A549 (cell line): ENCODE measurements at regions not wholly inside any gene's neighbourhood (a gene's known extent, or its start where the extent isn't known, plus 50 kb on each side); places are given as distances from the start of the nearest gene placed in this dataset.

ENCODE experiments used
- ATAC-seq, 2 experiments: fragments of 200-7000 bp in 1 of 2; fragments of >200 bp in 1 of 2; cut with Nextera tagmentation in 1 of 2; cut with Tn5 transposase in 1 of 2; 3 replicates each; pipeline versions ENCODE4 v1.8.0 to v1.9.1; 2018 to 2020; ENCODE audit warnings: mild to moderate bottlenecking in 1 of 2, moderate library complexity in 1 of 2
- CTCF ChIA-PET: fragments of 300-600 bp; sonication (Branson Sonifier 250); formaldehyde crosslinking; extraction: SDS; loops from one replicate; lab custom pipeline; 2021; ENCODE audit warnings: antibody characterized with exemption, inconsistent platforms; lab: Yijun Ruan, JAX
- POLR2A ChIA-PET: fragments of 350-600 bp; formaldehyde crosslinking; extraction: SDS; loops from one replicate; lab custom pipeline; 2021; ENCODE audit warnings: antibody characterized with exemption, inconsistent platforms; lab: Yijun Ruan, JAX
- DNase-seq, 2 experiments: peaks; one replicate each; pipeline versions ENCODE4 v3.0.0 to v3.0.0-alpha.2; 2011 to 2016; ENCODE audit warnings: low read depth in 1 of 2, low spot score in 1 of 2
- FAIRE-seq: peaks from 2 replicates; lab custom pipeline; 2011; peaks lifted over from hg19 to GRCh38; lab: Jason Lieb, UNC
- H3K27ac ChIP-seq, 2 experiments: fragments of >200 bp; sonication (Bioruptor Twin); formaldehyde crosslinking; 3 replicates each; pipeline ENCODE4 v1.5.1; 2016 to 2017
- H3K4me1 ChIP-seq: fragments of >200 bp; sonication (Bioruptor Twin); formaldehyde crosslinking; 3 replicates; pipeline ENCODE4 v1.6.1; 2016
- H3K4me2 ChIP-seq: fragments of >200 bp; sonication (Bioruptor Twin); formaldehyde crosslinking; 3 replicates; pipeline ENCODE4 v1.6.1; 2016
- H3K4me3 ChIP-seq: fragments of >200 bp; sonication (Bioruptor Twin); formaldehyde crosslinking; 3 replicates; pipeline ENCODE4 v1.5.1; 2016
- H3K9me3 ChIP-seq: fragments of >200 bp; sonication (Bioruptor Twin); formaldehyde crosslinking; 3 replicates; pipeline ENCODE4 v1.6.1; 2016
- EP300 ChIP-seq, 2 experiments: fragments of >200 bp; sonication (Bioruptor Twin); formaldehyde crosslinking; IDR thresholded peaks; 2 replicates in 1 of 2; 3 replicates in 1 of 2; pipeline ENCODE4 v1.6.1; 2016 to 2017
- FOXS1 ChIP-seq: fragments of 250-450 bp; sonication (Bioruptor Pico); IDR thresholded peaks from 2 replicates; pipeline ENCODE4 v1.5.0; 2020; ENCODE audit warnings: mild to moderate bottlenecking, moderate library complexity
- HDAC2 ChIP-seq: fragments of 200-600 bp; sonication (generic); IDR thresholded peaks from 2 replicates; pipeline ENCODE4 v1.6.1; 2016
- HOXB13 ChIP-seq: fragments of 250-450 bp; sonication (Bioruptor Pico); IDR thresholded peaks from 2 replicates; pipeline ENCODE4 v1.5.0; 2020; ENCODE audit warnings: low read depth, mild to moderate bottlenecking, moderate library complexity
- HOXB5 ChIP-seq: fragments of 250-450 bp; sonication (Bioruptor Pico); IDR thresholded peaks from 2 replicates; pipeline ENCODE4 v1.5.0; 2020; ENCODE audit warnings: mild to moderate bottlenecking, moderate library complexity
- MYC ChIP-seq: IDR thresholded peaks from 2 replicates; pipeline ENCODE4 v1.6.1; 2012; ENCODE audit warnings: mild to moderate bottlenecking, inconsistent platforms, low read length, improper control_type of control experiment, borderline replicate concordance
- PHF8 ChIP-seq: fragments of 200-600 bp; sonication (generic); IDR thresholded peaks from 2 replicates; pipeline ENCODE4 v1.6.1; 2016; ENCODE audit warnings: low read depth, mild to moderate bottlenecking, antibody characterized with exemption, moderate library complexity, borderline replicate concordance
- POLR2AphosphoS2 ChIP-seq: conservative IDR thresholded peaks from 2 replicates; pipeline ENCODE4 v1.6.1; 2012; ENCODE audit warnings: low read length, improper control_type of control experiment, inconsistent platforms
- RAD21 ChIP-seq, 2 experiments: fragments of >200 bp in 1 of 2; sonication (Bioruptor Twin) in 1 of 2; formaldehyde crosslinking in 1 of 2; IDR thresholded peaks in 1 of 2; conservative IDR thresholded peaks in 1 of 2; 2 replicates in 1 of 2; 3 replicates in 1 of 2; pipeline ENCODE4 v1.6.1; 2012 to 2018; ENCODE audit warnings: inconsistent platforms in 1 of 2
- REST ChIP-seq: fragments of 200-600 bp; sonication (generic); IDR thresholded peaks from 2 replicates; pipeline ENCODE4 v1.6.1; 2016; ENCODE audit warnings: antibody characterized with exemption, mild to moderate bottlenecking, moderate library complexity
- RNF2 ChIP-seq: fragments of 200-600 bp; sonication (generic); IDR thresholded peaks from 2 replicates; pipeline ENCODE4 v1.6.1; 2016; ENCODE audit warnings: low read depth, mild to moderate bottlenecking, antibody characterized with exemption, moderate library complexity, borderline replicate concordance
- SREBF2 ChIP-seq: fragments of 450-650 bp; IDR thresholded peaks from 2 replicates; pipeline ENCODE4 v1.6.1; 2014; ENCODE audit warnings: mild to moderate bottlenecking, moderate library complexity
- TFCP2L1 ChIP-seq: fragments of 250-450 bp; sonication (Bioruptor Pico); IDR thresholded peaks from 2 replicates; pipeline ENCODE4 v1.5.0; 2021; ENCODE audit warnings: mild to moderate bottlenecking
- TP53 ChIP-seq: fragments of 250-450 bp; sonication (Bioruptor Pico); IDR thresholded peaks from 2 replicates; pipeline ENCODE4 v1.5.0; 2021; ENCODE audit warnings: mild to moderate bottlenecking, moderate library complexity
- USF2 ChIP-seq: fragments of 450-650 bp; IDR thresholded peaks from 2 replicates; pipeline ENCODE4 v1.6.1; 2014; ENCODE audit warnings: antibody characterized with exemption
- WGBS: methylation state at CpG from one replicate; pipeline ENCODE4 v1.1.6; 2017; ENCODE audit errors: missing lambda C conversion rate; 5-methylcytosine and 5-hydroxymethylcytosine counted together
- TF ChIP-seq, protein P1 (sequence below): fragments of >200 bp; sonication (Bioruptor Twin); formaldehyde crosslinking; IDR thresholded peaks from 3 replicates; pipeline ENCODE4 v1.6.1; 2016
- TF ChIP-seq, protein P2 (sequence below): fragments of >200 bp; sonication (Bioruptor Twin); formaldehyde crosslinking; IDR thresholded peaks from 2 replicates; pipeline ENCODE4 v1.6.1; 2016

- no peak overlapping the region for H3K27ac ChIP-seq
- H3K9me3 ChIP-seq: no peaks in the 10 kb centered on the region
- no peak for TF ChIP-seq HDAC2
- no peak for TF ChIP-seq REST
- TF ChIP-seq, protein P1, sequence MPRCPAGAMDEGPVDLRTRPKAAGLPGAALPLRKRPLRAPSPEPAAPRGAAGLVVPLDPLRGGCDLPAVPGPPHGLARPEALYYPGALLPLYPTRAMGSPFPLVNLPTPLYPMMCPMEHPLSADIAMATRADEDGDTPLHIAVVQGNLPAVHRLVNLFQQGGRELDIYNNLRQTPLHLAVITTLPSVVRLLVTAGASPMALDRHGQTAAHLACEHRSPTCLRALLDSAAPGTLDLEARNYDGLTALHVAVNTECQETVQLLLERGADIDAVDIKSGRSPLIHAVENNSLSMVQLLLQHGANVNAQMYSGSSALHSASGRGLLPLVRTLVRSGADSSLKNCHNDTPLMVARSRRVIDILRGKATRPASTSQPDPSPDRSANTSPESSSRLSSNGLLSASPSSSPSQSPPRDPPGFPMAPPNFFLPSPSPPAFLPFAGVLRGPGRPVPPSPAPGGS: no peak
- no peak for TF ChIP-seq MYC
- no peak for TF ChIP-seq POLR2AphosphoS2
- TF ChIP-seq, protein P2, sequence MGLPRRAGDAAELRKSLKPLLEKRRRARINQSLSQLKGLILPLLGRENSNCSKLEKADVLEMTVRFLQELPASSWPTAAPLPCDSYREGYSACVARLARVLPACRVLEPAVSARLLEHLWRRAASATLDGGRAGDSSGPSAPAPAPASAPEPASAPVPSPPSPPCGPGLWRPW: no peak
- TF ChIP-seq FOXS1 (CRISPR knock-in tag): no peak
- TF ChIP-seq USF2: no peak
- no peak for TF ChIP-seq SREBF2
- TF ChIP-seq RNF2: no peak
- no peak for TF ChIP-seq PHF8
- no peak for TF ChIP-seq HOXB5 (CRISPR knock-in tag)
- TF ChIP-seq TP53: no peak
- TF ChIP-seq HOXB13 (CRISPR knock-in tag): no peak
- no peak for TF ChIP-seq TFCP2L1 (CRISPR knock-in tag)
- TF ChIP-seq EP300 (IDR thresholded peaks at IDR 0.05): no peak
- H3K4me1 ChIP-seq: no peaks in the 10 kb centered on the region
- DNase-seq (no peak), FAIRE-seq (no peak), ATAC-seq (no peak)
- 25% methylated on average over 1 of the region's 1 CpG for WGBS
- H3K4me3 ChIP-seq: no peak overlapping the region
- H3K4me2 ChIP-seq: no peak overlapping the region
- ChIA-PET POLR2A (no interaction called here), CTCF (no interaction called here)
These were observed 1046.3 kb downstream of the DIPK2A start for GRCh38 chr3:145017959-145018358.

DNA sequence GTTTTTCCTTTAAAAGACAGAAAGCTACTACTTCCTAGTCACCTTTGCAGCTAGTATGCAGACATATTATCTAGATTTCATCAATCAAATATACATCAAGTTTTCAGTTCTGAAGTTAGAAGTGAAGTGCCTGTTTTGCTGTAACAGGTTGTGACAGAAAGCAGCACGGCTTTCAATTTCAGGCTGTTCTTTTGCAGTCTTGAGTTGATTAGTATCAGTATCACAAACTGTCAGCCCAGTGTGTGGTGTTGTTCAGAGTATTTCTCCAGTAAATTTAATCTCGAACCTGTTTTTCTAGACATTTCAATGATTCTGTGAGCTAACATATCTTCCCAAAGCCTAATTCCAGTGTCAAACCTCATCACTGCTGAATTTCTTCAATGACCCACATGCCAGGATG is 1050.8 kb downstream of the DIPK2A start:
- Histone ChIP-seq H3K4me3 (no peak overlapping the region), H3K9me3 (no peaks in the 10 kb centered on the region), H3K4me2 (no peak overlapping the region), H3K27ac (no peak overlapping the region), H3K4me1 (no peaks in the 10 kb centered on the region)
- POLR2A ChIA-PET: no interaction called here
- DNase-seq: no peak
- FAIRE-seq: no peak
- CTCF ChIA-PET: no interaction called here
- no peak for ATAC-seq
- no peak for TF ChIP-seq RAD21 (conservative IDR thresholded peaks at IDR 0.05 in 1 of 2, IDR thresholded peaks at IDR 0.05 in 1 of 2)
- no peak for TF ChIP-seq USF2
- TF ChIP-seq, protein P1: no peak
- 3% methylated on average over 2 of the region's 2 CpGs for WGBS
